Body of pancreas (tissue), 4 donors: ENCODE measurements at regions not wholly inside any gene's neighbourhood (a gene's known extent, or its start where the extent isn't known, plus 50 kb on each side); places are given as distances from the start of the nearest gene placed in this dataset.

Experiments
- CTCF ChIP-seq, 7 experiments: fragments of 450-650 bp in 4 of 7; fragments of 200-600 bp in 3 of 7; sonication (generic) in 3 of 7; IDR thresholded peaks; one replicate each; pipeline ENCODE4 v1.5.1; 2016 to 2019; ENCODE audit warnings: antibody characterized with exemption in 7 of 7
- POLR2A ChIP-seq, 3 donors: fragments of 450-650 bp; IDR thresholded peaks; one replicate each; pipeline ENCODE4 v1.6.1; 2016; ENCODE audit warnings: antibody characterized with exemption in 3 of 3, mild to moderate bottlenecking in 2 of 3

DNA sequence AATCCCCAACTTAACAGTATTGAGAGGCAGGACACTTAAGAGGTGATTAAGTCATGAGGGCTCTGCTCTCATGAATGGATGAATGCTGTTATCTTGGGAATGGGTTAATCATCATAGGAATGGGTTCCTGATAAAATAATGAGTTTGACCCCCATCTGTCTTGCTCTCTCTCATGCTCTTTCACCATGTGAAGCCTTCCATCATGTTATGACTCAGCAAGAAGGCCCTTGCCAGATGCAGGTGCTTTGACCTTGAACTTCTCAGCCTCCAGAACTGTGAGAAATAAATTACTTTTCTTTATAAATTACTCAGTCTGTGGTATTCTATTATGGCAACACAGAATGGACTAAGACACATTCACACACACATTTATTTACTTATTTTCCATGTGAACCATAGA lies 89.0 kb upstream of the PPM1H start:
- no peak for TF ChIP-seq CTCF (IDR thresholded peaks at IDR 0.05)
- no peak for TF ChIP-seq POLR2A (IDR thresholded peaks at IDR 0.05)
